GM10248 (cell line): ENCODE measurements at regions not wholly inside any gene's neighbourhood (a gene's known extent, or its start where the extent isn't known, plus 50 kb on each side); places are given as distances from the start of the nearest gene placed in this dataset.

Experiments
- CTCF ChIA-PET: fragments of 300-600 bp; sonication (Branson Sonifier 250); formaldehyde crosslinking; extraction: SDS; loops from one replicate; lab custom pipeline; 2021; ENCODE audit warnings: antibody characterized with exemption; lab: Yijun Ruan, JAX
- POLR2A ChIA-PET: fragments of 350-650 bp; sonication (Branson Sonifier 250); formaldehyde crosslinking; extraction: SDS; loops from one replicate; lab custom pipeline; 2020; ENCODE audit warnings: antibody characterized with exemption; lab: Yijun Ruan, JAX
- DNase-seq: peaks from one replicate; pipeline ENCODE4 v3.0.0; 2012; ENCODE audit errors: extremely low spot score
- TF ChIP-seq, protein P1 (sequence below): IDR thresholded peaks from 2 replicates; pipeline ENCODE4 v1.5.1; 2012; ENCODE audit warnings: mild to moderate bottlenecking, low read depth; ENCODE audit errors: extremely low read depth, missing control alignments, control extremely low read depth

DNA sequence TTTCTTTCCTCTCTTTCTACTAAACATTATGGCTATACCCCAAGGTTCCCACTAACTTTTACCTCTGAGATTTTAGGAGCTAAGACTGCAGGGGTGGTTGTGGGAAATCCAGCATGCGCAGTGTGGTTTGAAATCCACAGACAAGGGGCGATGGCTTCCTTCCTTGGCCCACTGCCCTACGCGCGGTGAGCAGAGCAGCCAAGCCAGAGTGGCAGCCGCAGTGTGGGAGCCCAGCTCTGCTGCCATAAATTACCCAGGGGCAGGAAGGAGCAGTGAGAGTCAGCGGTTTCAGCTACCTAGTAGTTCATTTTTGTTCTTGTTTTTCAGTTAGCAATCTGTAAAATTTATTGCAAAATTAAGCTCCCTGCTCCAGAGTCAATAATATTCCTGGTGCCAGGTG, 101.4 kb downstream of the BMP2 start:
- ChIA-PET CTCF (interaction anchor here (0.9 to 1.1 kb wide), 2 partner anchors 10 to 19 kb away, joined by 3 read pairs; no protein-coding TSS in a partner anchor), POLR2A (no interaction called here)
- DNase-seq: no peak
- TF ChIP-seq, protein P1, sequence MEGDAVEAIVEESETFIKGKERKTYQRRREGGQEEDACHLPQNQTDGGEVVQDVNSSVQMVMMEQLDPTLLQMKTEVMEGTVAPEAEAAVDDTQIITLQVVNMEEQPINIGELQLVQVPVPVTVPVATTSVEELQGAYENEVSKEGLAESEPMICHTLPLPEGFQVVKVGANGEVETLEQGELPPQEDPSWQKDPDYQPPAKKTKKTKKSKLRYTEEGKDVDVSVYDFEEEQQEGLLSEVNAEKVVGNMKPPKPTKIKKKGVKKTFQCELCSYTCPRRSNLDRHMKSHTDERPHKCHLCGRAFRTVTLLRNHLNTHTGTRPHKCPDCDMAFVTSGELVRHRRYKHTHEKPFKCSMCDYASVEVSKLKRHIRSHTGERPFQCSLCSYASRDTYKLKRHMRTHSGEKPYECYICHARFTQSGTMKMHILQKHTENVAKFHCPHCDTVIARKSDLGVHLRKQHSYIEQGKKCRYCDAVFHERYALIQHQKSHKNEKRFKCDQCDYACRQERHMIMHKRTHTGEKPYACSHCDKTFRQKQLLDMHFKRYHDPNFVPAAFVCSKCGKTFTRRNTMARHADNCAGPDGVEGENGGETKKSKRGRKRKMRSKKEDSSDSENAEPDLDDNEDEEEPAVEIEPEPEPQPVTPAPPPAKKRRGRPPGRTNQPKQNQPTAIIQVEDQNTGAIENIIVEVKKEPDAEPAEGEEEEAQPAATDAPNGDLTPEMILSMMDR: no peak

DNA sequence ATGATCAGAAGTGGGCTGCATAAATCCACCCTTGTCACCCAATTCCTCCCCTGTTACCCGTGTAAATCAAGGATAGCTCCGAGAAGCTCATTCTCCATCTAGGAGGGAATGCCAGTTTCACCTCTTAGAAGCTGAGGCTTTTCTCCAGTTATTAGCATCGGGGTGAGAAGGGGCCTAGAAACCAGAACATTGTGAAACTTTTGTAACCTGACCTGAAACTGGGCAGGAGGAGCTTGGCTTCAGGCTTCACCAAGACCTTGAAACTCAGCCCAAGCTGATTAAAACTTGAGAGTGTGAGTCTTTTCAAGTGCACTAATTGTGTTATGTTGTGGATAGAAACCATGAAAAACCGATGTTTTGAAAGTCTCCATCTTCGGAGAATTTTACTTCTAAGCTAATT, 103.1 kb downstream of the BMP2 start:
- CTCF ChIA-PET: no interaction called here
- TF ChIP-seq, protein P1: no peak
- POLR2A ChIA-PET: no interaction called here
- DNase-seq: no peak

DNA sequence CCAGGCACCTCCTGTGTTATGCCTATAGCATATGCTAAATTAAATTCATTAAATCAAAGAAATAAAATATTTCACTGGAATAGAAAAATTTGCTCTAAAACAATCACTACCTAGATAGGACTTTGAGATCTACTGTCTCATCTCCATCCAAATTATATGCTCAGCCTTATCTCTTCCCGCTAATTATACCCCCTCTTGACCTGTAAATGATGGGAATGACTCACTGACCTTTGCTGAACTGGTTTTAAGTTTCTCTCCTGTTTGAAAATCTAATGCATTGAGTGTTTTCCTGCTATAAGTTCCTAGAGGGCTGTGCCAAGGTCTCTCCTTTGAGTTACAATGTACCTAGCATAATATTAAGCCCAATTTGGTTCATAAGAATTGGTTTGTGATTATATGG, 110.1 kb downstream of the BMP2 start:
- POLR2A ChIA-PET: no interaction called here

DNA sequence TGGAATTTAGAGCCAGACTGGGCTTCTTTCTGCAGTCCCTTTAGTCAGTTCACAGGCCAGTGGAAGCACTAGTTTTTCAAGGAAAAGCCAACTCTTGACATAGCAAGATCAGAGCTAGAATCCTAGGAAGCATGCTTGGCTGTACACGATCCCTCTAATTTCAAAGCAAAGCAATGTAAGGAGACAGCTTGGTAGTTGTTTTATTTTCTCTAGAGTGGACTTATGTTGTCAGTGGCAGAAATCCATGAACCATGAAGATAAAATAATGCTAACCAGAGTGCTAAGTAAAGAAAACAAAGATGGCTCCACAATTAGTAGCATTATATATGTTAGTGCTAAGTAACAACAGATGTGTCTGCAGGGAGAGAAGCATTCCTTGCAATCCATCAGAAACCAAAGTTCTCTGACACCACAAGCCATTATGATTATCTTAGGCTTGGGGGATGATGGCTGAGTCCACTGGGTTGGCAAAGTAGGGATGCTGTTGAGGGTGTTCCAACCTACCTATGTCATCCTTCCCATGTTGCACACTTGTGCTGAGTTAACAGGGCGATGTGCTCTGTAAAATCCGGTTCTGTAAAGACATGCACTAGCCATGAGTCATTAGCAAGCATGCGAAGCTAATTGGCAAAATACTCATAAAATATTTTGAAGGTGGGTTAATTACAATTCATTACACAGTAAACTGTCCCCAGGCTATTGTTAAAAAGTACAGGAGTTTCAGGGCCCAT, 115.2 kb downstream of the BMP2 start:
- POLR2A ChIA-PET: no interaction called here
- DNase-seq: no peak
- TF ChIP-seq, protein P1: no peak
- CTCF ChIA-PET: interaction anchor here (1.5 kb wide), 1 partner anchor 19 kb away, joined by 3 read pairs; no protein-coding TSS in a partner anchor

More for the DNA sequence above, 110.1 kb downstream of the BMP2 start:
- DNase-seq: no peak
- TF ChIP-seq, protein P1: no peak
- CTCF ChIA-PET: interaction anchor here (1.1 kb wide), 1 partner anchor 10 kb away, joined by 4 read pairs; no protein-coding TSS in a partner anchor

DNA sequence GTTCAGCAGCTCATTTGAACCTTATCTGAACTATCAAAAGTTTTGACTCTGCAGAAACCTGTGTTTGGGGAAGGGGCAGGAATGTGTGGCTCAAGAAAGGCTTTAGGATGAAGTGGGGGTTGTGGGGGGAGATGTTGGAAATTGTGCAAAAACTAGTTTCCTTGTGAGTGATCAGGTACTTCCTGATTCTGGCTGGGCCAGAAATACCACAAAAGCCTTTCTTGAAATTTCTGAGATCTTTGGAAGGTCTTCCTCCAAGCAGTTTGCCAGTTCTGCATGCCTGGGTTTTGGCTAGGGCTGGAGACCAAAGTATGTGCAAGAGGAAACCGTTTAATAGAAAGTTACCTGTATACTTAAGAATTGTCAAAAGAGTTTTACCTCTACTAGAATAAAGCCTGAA, 116.6 kb downstream of the BMP2 start:
- no peak for DNase-seq
- TF ChIP-seq, protein P1: no peak
- ChIA-PET POLR2A (no interaction called here), CTCF (no interaction called here)

DNA sequence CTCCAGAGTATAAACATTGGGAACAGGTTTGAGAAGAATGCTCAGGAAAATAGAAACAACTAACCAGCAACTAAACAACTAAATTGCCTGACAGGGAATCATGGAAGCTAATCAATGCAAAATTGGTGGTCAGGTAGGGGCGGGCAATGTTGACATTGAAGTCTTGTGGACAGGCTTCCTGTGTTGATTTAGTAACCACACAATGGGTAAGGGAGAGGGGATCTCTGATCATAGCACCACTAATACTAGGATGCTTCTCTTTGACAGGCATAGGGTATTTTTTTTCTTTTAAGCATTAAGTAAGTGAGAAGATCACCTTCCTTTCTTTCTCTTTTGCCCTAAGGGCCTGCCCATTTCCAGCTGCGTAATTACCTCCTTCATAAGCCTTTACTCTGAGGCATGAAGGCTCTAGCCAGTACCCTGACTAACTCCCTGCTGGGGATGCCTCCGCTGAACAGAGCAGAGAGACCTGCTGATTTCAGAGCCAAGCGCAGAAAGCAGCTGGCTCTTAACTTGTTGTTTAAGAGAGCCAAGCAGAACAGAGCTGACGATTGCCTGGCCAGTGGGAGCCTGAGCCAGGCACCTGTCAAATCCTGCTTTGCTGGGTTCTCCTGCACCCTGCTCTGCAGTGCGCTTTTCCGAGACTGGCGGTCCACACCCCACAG, 118.7 kb downstream of the BMP2 start:
- POLR2A ChIA-PET: no interaction called here

More for the DNA sequence above, 118.7 kb downstream of the BMP2 start:
- CTCF ChIA-PET: interaction anchor here (1.0 kb wide), 1 partner anchor 14 kb away, joined by 3 read pairs; no protein-coding TSS in a partner anchor
- TF ChIP-seq, protein P1: no peak
- no peak for DNase-seq
